GM06990 (cell line): ENCODE measurements at regions not wholly inside any gene's neighbourhood (a gene's known extent, or its start where the extent isn't known, plus 50 kb on each side); places are given as distances from the start of the nearest gene placed in this dataset.

Source experiments
- DNase-seq: peaks from one replicate; pipeline ENCODE4 v3.0.0-alpha.2; 2011; ENCODE audit not compliant: insufficient read length; ENCODE audit errors: extremely low read depth
- H3K27me3 ChIP-seq: replicated peaks from 2 replicates; pipeline ENCODE4 v1.6.0; 2011; ENCODE audit warnings: low read length; ENCODE audit not compliant: control insufficient read depth, insufficient read depth
- H3K36me3 ChIP-seq: 2 replicates; pipeline ENCODE4 v1.5.1; 2011; ENCODE audit warnings: low read length; ENCODE audit not compliant: control insufficient read depth, insufficient read depth
- H3K4me3 ChIP-seq: replicated peaks from 2 replicates; pipeline ENCODE4 v1.5.1; 2011; ENCODE audit warnings: low read depth, mild to moderate bottlenecking, control low read depth, low read length
- TF ChIP-seq, protein P1 (sequence below): IDR thresholded peaks from 2 replicates; pipeline ENCODE4 v1.5.1; 2011; ENCODE audit warnings: low read length, control low read depth, mild to moderate bottlenecking, inconsistent platforms; ENCODE audit not compliant: insufficient read depth, poor library complexity, severe bottlenecking

DNA sequence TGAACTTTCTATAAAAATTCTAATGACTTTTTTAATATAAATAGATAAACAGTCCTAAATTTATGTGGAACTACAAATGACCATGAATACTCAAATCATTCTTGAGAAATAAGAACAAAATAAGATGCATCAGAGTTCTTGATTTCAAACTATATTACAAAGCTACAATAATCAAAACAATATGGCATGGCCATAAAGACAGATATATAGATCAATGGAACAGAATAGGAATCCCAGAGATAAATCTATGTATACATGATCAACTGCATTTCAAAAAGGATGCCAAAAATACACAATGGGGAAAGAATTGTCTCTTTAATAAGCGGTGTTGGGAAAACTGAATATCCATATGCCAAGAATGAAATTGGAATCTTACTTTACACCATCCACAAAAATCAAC is 98.4 kb upstream of the IL15 start:
- no peaks in the 10 kb centered on the region for H3K27me3 ChIP-seq
- H3K4me3 ChIP-seq: no peak overlapping the region
- H3K36me3 ChIP-seq: no peaks in the 10 kb centered on the region
- TF ChIP-seq, protein P1, sequence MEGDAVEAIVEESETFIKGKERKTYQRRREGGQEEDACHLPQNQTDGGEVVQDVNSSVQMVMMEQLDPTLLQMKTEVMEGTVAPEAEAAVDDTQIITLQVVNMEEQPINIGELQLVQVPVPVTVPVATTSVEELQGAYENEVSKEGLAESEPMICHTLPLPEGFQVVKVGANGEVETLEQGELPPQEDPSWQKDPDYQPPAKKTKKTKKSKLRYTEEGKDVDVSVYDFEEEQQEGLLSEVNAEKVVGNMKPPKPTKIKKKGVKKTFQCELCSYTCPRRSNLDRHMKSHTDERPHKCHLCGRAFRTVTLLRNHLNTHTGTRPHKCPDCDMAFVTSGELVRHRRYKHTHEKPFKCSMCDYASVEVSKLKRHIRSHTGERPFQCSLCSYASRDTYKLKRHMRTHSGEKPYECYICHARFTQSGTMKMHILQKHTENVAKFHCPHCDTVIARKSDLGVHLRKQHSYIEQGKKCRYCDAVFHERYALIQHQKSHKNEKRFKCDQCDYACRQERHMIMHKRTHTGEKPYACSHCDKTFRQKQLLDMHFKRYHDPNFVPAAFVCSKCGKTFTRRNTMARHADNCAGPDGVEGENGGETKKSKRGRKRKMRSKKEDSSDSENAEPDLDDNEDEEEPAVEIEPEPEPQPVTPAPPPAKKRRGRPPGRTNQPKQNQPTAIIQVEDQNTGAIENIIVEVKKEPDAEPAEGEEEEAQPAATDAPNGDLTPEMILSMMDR: no peak
- no peak for DNase-seq

DNA sequence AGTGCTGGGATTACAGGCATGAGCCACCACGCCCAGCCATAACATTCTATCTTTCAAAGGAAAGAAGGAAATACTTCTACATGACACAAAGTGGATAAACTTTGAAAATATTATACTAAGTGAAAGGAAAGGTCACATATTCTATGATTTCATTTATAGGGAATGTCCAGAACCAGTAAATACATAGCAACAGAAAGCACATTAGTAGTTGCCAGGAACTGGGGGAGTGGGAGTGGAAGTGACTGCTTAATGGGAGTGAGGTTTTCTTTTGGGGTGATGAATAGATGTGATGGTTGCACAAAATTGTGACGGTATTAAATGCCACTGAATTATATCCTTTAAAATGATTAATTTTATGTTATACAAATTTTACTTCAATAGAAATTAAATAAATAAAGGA is 95.7 kb upstream of the IL15 start:
- H3K36me3 ChIP-seq: no peaks in the 10 kb centered on the region
- DNase-seq: no peak
- TF ChIP-seq, protein P1: no peak

DNA sequence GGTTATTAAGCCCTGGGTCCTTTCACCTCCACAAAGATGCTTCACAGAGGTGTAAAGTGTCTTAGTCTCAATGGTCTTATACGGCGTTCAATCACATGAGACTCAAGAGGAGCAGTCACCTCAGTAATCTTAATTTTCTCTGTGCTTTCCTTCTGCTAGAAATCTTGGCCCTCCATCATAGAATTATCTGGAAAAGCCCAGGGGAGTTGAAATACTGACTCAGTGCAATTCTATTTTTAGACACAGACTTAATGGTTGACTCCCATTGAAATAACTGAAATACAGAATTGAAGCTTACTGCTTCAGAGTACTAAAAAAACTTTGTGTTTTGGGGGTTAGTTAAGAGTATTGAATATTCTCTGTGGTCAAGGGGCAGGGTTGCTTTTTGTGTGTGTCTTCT is 94.5 kb upstream of the IL15 start:
- TF ChIP-seq, protein P1: no peak
- no peak overlapping the region for H3K4me3 ChIP-seq
- no peaks in the 10 kb centered on the region for H3K27me3 ChIP-seq
- H3K36me3 ChIP-seq: no peaks in the 10 kb centered on the region
- no peak for DNase-seq

More for the DNA sequence above, 95.7 kb upstream of the IL15 start:
- H3K4me3 ChIP-seq: no peak overlapping the region
- H3K27me3 ChIP-seq: no peaks in the 10 kb centered on the region

DNA sequence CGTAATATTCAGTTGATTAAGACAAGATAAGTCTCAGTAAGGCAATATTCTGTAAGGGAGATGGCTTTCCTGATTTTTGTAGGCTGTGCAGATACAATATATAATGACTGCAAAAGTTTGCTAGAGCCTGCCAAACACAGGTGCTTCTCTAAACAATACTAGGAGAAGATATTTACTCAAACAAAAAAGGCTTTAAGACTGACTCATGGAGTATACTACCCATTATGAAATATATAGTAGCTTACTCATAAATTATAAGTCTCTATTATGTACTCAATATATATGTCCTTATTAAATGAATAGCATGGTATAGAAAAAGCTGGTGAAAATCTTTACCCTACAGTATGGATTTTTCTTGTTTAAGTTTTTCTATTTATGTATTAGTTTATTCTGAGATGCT is 93.2 kb upstream of the IL15 start:
- no peak overlapping the region for H3K4me3 ChIP-seq
- DNase-seq: no peak
- H3K27me3 ChIP-seq: no peaks in the 10 kb centered on the region
- H3K36me3 ChIP-seq: no peaks in the 10 kb centered on the region
- TF ChIP-seq, protein P1: no peak

DNA sequence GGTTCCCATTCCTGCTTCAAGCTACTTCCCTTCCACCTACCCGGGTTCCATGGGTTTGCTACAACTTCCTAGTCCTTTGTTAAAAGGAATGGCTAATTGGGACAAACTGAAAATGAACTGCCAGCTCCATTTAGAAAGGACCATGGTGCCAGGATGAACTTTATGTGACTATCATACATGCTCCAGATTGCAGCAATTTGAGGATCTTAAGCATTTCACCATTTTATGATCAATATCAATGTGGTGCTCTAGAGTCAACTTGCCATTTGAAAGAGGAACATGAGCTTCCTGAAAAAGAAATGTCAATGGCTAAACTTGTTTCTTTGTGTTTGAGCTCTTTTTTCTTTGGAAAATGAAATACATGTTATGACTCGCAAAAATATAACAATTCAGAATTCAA is 92.7 kb upstream of the IL15 start:
- TF ChIP-seq, protein P1: no peak
- no peaks in the 10 kb centered on the region for H3K27me3 ChIP-seq

DNA sequence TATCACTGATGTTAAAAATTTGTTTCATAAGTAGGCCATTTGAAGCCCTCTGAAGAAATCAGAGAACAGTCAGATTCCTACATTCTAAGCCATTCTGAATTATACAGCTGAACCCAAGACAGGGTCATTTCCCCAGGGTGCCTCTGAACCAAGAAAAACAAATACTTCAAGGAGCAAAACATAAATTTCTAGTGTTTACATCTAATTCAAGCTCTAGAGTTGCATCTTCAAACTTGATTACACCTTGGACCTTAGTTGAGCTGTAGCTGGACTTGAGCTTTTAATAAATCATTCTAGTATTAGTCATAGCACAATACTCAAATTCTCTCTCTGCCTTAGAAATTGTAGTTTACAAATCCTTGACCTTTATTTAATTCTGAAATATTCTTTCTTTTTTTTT is 87.6 kb upstream of the IL15 start:
- H3K27me3 ChIP-seq: no peaks in the 10 kb centered on the region
- H3K36me3 ChIP-seq: no peaks in the 10 kb centered on the region
- H3K4me3 ChIP-seq: no peak overlapping the region
- TF ChIP-seq, protein P1: no peak
- no peak for DNase-seq

More for the DNA sequence above, 92.7 kb upstream of the IL15 start:
- H3K36me3 ChIP-seq: no peaks in the 10 kb centered on the region
- no peak for DNase-seq
- H3K4me3 ChIP-seq: no peak overlapping the region
